ENCODE measurements at regions not wholly inside any gene's neighbourhood (a gene's known extent, or its start where the extent isn't known, plus 50 kb on each side); places are given as distances from the start of the nearest gene placed in this dataset.

DNA sequence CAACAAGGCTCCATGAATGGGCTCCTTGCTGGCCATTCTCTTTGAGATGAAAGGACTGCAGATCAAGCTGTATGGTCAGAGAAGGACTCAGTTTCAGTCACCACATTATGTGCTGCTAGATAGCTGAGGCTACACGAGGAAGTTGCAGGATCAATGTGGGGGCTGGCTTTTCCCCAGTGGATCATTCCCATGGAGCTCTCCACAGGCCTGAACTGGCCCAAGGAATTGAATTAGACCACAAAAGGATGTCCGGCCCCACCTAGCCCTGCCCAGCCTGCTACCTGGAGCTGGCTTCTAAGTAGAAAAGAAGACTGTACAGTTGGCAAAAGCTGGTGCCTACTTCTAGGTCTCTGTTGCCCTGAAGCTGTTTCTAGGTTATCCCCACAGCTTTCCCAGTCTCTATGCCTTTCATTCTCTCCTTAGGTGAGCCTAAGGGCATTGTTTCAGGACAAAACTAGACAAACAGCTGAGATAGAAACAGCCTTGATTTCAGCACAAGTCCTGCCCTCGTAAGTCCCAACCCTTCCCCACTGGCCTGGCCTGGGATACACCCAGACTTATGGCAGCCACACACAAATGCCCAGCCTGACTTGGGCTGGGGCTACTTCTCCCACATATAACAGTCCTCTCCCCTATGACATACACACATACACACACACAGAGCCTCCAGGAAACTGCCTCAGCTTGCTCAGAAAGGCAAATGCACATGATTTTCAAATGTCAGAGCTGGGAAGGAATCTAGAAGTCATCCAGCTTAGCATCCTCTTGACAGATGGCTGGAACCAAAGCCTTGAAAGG lies 129.1 kb upstream of the NCAM1 start:
- DNase-seq: no peak

DNA sequence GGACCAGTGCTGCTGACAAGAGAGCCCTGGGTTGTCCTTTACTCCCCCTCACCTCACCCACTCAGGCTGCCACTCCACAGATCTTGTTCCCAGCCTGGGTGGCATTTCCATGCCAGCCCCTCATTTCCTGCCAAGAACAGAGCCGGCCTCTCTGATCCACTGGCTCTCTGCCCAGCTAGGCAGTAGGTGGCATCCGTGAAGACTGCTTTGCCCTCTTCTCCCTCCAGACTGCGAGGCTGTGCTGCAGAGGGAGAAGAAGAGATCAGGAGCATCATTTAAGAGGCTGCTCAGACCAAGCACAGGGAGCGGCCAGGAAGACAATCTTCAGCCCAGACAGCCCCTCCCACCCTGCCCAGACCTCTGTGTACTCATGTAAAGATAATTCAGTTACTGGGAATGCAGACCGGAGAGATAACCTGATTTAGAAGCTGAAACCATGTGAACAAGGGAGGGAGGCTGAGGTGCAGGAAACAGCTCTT lies 126.9 kb upstream of the NCAM1 start:
- DNase-seq: no peak

GRCh38 chr11:112835591-112836255 lies 125.5 kb upstream of the NCAM1 start:
- no peak for DNase-seq

DNA sequence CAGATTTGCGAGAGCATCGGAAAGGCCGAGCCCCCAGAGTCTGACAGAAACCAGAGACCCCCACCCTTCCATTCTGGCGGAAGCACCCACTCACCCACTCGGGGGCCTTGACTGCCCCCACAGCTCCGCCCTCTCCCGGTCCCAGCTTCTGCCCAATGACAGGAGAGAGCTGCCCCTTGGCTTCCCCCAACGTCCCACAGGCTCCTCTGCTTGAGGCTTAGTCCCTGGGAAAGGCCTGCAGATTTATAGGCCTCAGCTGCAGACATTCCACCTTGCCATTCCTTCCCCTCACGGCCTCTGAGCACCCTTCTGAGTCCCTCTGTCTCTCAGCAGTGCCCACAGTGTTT lies 125.0 kb upstream of the NCAM1 start:
- no peak for DNase-seq

DNA sequence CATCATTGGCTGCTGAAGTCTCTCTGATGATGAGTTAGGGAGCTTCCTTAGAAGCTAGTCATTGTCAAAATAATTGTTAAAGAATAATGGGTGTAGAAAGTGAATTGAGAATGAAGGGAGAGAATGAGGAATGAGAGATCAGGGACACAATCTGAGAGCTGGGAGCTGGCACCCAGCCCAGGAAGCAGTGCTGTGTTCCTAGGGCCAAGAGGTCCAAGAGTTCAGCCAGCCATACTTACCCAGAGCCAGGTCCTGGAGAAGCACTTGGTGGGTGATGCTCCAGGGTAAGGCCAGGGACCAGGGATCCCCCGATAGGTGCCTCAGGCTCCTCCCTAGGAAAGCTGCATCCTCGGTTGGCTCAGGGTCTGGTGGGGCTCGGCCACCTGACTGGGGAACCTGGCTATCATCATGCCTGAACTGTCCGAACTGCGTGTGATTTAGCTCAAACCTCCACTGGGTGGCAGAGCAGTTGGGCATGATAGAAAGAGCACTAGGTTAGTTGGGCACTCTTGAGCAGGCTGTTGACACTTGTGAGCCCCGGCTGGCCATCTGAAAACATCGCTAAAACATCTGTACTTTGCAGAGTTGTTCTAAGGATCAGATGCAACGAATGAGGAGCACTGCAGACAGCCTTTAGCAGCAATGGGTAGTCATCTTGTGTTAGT lies 123.9 kb upstream of the NCAM1 start:
- DNase-seq: no peak

DNA sequence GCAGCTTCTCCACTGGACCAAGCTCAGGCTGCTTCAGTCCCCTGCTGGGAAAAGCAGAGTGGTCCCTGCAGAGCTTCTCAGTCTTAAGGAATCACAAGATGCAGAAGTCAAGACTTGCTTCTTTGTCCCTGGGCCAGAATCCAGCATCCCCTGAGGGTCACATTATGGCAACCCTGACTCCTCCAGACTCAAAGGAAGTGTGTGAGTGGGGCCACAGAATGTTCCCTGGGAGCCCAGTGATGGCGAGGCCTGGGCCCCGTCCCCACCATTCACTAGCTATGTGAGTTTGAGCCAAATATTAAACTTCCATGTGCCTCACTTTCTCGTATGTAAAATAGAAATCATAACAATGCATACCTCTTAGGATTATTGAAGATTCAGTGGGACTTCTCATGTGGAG lies 122.2 kb upstream of the NCAM1 start:
- no peak for DNase-seq

DNA sequence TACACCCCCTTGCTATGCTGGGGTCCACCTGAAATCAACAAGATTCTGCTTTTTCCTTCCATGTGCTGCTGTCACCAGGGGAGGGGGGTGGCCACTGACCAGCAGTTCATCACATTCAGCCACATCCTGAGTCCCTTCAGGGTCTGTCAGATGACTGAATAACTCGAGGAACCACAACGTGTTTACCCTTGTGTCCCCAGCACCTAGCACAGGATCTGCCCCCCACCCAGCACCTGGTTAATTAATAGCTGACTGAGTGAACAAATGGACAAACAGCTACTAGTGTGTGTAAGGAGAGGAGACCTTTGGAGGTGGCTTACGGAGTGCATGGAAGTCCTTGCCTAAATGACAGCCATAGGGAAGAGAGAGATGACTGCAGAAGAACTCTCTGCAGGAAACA lies 119.5 kb upstream of the NCAM1 start:
- DNase-seq: no peak

GRCh38 chr11:112842151-112842550 lies 119.1 kb upstream of the NCAM1 start:
- no peak for DNase-seq

GRCh38 chr11:112844517-112844916 lies 116.7 kb upstream of the NCAM1 start:
- DNase-seq: no peak

DNA sequence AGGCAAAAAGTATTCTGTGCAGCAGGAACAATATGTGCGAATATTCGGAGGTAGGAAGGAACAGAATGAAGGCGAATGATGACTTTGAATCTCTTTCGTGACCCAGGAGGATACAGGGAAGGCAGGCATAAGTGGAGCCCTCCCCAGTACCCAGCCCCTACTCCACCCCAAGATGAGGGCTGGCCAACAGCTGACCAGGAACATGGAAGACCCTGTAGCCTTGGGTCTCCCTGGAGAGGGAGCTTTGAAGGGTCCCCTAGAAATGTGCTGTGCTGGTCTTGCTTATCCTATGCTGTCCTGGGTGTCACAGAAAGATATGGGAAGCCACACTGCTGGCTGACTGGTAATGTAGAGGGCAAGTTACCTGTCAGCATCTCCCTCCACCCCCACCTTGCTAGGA lies 113.7 kb upstream of the NCAM1 start:
- DNase-seq: no peak

GRCh38 chr11:112852143-112852866 lies 108.9 kb upstream of the NCAM1 start:
- no peak for DNase-seq

DNA sequence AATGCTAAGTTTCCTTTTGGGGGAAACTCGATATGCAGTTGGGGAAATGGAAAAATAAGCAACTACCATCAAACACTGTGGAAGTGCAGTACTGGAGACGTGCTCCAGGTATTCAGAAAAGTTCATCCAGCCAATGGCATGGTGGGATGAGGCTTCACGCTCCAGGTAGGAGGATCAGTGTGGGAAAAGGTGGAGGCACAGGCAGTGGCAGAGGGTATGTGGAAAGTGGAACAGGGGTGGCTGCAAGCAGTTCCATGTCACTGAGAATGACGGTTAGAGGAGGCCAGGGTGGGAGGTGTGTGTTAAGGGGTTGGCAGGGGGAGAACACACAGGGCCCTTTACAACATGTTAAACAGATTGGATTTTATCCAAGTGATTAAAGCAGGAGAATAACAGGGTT lies 105.1 kb upstream of the NCAM1 start:
- DNase-seq: no peak

DNA sequence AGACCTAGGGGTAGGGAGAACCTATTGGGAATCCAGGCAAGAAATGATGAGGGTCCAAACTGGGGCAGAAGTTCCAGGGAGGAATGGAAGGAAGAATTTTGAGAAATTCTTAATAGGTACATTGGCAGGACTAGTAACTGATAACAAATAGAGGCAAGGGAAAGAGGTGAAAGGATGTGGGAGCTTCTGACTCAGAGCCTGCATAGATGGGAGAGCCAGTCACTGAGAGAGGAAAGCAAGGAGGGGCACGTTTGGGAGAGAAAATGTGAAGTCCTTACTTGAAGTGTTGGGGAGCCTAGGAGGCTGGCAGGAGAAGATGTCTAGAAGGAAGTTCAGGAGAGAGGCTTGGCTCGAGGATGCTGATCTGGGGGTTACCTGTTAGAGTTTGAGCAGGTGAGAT lies 104.6 kb upstream of the NCAM1 start:
- no peak for DNase-seq

DNA sequence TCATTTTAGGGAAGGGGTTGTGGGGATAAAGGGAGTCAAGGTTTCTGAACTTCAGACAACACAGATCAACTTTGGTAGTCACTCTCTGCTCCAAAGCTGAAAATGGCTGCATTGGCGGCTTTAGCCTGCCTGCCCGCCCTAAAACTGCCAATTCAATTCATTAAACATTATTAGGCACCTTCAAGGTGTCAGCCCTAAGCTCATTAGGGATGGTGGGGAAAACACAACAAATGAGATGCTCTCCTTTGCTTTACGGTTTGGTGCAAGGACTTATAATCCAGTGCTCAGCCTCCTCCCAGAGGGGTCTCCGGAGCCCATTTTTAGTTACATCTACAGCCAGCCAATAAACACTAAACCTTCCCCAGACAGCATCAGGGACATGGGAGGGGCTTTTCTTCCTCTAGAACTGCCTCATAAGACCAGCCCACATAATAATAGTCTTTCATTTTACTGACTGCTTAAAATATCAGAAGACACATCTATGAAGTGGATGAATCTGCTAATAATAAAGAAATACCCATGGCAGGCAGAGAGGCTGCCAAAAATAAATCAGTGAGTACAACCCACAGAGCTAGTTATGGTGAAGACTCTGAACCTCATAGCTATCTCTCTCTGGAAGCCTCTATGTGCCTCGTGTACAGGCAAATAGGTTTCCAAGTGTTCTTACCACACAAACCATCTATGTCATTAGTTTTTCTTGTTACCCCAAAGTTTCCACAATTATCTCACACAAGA lies 102.8 kb upstream of the NCAM1 start:
- DNase-seq: no peak

- DNase-seq: no peak
Observed at GRCh38 chr11:112859787-112860186, 101.4 kb upstream of the NCAM1 start.

GRCh38 chr11:112861356-112861755 lies 99.9 kb upstream of the NCAM1 start:
- no peak for DNase-seq

DNA sequence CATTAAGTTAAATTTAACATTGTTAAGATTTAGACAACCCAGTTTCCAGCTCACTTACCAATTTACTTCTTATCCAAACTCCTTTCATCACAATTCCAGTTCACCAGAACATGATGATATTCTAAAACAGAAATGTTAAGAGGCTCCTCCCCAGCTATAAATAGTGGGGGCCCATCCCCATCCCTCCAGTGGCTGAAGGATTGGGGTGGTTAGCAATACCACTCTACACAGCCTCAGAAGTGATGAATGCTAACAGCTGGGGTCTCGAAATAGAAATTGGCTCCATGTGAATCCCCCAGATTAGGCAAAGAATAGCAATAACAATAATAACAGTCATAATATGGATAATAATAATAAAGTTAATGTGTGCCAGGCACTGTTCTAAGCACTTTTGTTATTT lies 97.9 kb upstream of the NCAM1 start:
- DNase-seq: no peak

DNA sequence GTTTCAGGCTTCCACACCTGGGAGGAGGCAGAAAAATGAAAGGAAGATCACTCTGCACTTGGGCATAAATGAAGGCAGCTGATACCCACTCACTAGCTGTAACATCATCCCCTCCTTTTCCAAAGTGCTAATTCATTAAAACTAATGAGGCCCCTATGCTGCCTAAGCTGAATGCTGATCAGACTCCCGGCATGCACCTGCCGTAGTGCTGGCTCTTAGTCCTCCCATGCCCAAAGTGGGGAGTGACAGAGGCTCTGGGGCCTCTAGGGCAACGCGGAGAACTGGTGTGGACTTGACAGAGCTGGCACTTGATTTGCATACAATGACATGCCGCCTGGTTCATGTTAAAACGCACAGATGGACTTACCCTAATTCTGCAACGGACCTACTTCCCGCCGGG lies 96.5 kb upstream of the NCAM1 start:
- no peak for DNase-seq

DNA sequence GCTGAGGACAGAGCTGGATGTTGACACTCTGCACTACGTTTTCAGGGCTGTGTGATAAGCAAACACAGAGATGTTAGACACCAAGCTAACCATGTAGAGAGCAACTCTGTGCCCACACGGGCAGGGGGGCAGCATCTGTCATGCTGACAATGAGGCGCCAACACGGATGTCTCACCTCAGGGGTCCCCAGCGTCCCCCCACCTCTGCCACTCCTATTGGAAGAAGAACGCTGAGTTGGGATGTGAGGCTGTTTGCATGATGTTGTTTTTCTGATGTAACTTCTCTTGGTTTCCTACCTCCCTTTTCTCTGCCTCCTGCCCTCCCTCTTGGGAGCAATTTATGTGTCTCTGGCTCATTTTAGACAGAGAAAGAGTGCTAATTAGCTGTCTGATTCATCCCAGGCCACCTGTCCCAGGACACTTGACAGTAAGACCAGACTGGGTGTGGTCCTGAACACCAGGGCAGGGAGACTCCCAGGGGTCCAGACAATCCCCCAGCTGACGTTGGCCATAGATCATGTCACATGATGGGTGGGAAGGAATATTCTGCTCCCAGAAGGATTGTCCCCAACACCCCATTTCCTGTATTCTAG lies 89.2 kb upstream of the NCAM1 start:
- no peak for DNase-seq

- DNase-seq: no peak
Observed at GRCh38 chr11:112874980-112875379, 86.2 kb upstream of the NCAM1 start.

DNA sequence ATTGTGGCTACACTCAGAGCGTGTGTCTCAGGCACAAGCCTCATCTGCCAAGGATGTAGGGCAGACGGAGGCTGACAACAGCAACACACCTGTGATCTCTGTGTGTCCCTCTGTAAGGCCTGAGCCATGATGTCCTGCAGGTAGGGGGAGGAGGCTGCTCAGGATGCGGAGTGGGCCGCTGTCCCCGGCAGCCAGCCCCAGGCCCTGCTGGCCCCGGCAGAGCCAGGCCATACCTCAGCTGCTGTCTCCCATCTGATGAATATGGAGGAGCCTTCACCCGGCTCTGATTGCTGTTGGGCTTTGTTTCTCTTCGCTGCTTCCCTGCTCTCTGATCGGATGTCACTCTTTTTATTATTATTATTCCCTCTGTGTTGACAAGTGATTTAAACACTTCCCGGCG lies 83.6 kb upstream of the NCAM1 start:
- no peak for DNase-seq

DNA sequence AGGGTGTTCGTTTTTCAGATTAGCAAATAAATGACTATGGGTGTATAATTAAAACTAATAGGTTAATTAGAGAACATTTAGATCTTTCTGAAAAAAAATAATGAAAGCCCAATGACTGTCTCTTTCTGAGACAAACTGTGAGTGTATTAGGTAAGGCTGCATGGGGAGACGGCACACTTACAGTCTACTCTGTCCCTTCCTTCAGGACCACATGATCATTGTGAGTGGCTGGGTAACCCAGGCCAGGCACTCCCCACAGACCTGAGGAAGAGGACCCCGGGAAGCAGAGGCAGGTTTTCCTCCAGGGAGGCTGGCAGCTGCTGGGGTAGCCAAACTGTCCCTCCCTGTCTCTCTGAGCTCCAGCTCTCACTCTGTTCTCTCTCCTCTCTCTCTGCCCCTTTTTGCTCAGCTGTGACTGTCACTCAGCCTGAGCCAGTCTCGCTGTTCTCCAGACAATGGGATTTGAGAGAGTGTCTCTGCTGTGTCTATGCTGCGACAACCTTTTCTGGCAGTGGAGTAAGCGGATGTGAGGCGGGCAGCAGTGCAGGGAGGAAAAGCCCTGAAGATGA lies 83.1 kb upstream of the NCAM1 start:
- no peak for DNase-seq
